GM23338 (cell line): ENCODE measurements at regions not wholly inside any gene's neighbourhood (a gene's known extent, or its start where the extent isn't known, plus 50 kb on each side); places are given as distances from the start of the nearest gene placed in this dataset.

Experiments used
- ATAC-seq: fragments of 200-7000 bp; cut with Tn5 transposase; 3 replicates; pipeline ENCODE4 v1.9.1; 2020
- DNase-seq: peaks from one replicate; pipeline ENCODE4 v3.0.0-alpha.2; 2015; ENCODE audit warnings: low spot score
- H2AFZ ChIP-seq: fragments of 200-600 bp; sonication (generic); 2 replicates; pipeline ENCODE4 v1.8.0; 2016; ENCODE audit warnings: antibody characterized with exemption, mild to moderate bottlenecking, moderate library complexity
- H3F3A ChIP-seq: fragments of 200-600 bp; sonication (generic); replicated peaks from 2 replicates; pipeline ENCODE4 v1.8.0; 2017; ENCODE audit warnings: antibody characterized with exemption, mixed run types, low read depth
- H3K27ac ChIP-seq: fragments of 200-600 bp; sonication (generic); 2 replicates; pipeline ENCODE4 v1.6.1; 2016; ENCODE audit warnings: low read depth
- H3K27me3 ChIP-seq: fragments of 200-600 bp; sonication (generic); 2 replicates; pipeline ENCODE4 v1.8.0; 2016; ENCODE audit warnings: mild to moderate bottlenecking, mixed run types, moderate library complexity; ENCODE audit not compliant: insufficient read depth
- H3K36me3 ChIP-seq: fragments of 200-600 bp; sonication (generic); 2 replicates; pipeline ENCODE4 v1.8.0; 2016; ENCODE audit warnings: mild to moderate bottlenecking; ENCODE audit not compliant: insufficient read depth
- H3K4me1 ChIP-seq: fragments of 200-600 bp; sonication (generic); 2 replicates; pipeline ENCODE4 v1.8.0; 2016; ENCODE audit warnings: mild to moderate bottlenecking, moderate library complexity; ENCODE audit not compliant: insufficient read depth
- H3K4me2 ChIP-seq: fragments of 200-600 bp; sonication (generic); 2 replicates; pipeline ENCODE4 v1.7.1; 2017; ENCODE audit warnings: mixed run types
- H3K4me3 ChIP-seq: fragments of 200-600 bp; sonication (generic); 2 replicates; pipeline ENCODE4 v1.6.1; 2016; ENCODE audit warnings: mixed run types
- H3K79me2 ChIP-seq: fragments of 200-600 bp; sonication (generic); replicated peaks from 2 replicates; pipeline ENCODE4 v1.8.0; 2017; ENCODE audit warnings: mild to moderate bottlenecking; ENCODE audit not compliant: insufficient read depth
- H3K9me2 ChIP-seq: fragments of 200-600 bp; sonication (generic); 2 replicates; pipeline ENCODE4 v1.8.0; 2017; ENCODE audit not compliant: insufficient read depth
- H4K20me1 ChIP-seq: fragments of 200-600 bp; sonication (generic); replicated peaks from 2 replicates; pipeline ENCODE4 v1.8.0; 2017; ENCODE audit warnings: mild to moderate bottlenecking; ENCODE audit not compliant: insufficient read depth
- H3K27ac Mint-ChIP-seq: 2 replicates; pipeline ENCODE4 v1.8.0; 2020; ENCODE audit warnings: inconsistent platforms, mild to moderate bottlenecking, moderate library complexity, mixed read lengths
- H3K27me3 Mint-ChIP-seq: 3 replicates; pipeline ENCODE4 v1.8.0; 2022; ENCODE audit warnings: low read depth, mild to moderate bottlenecking, moderate library complexity, mixed read lengths, inconsistent platforms; ENCODE audit not compliant: insufficient read depth, poor library complexity
- H3K36me3 Mint-ChIP-seq: 3 replicates; pipeline ENCODE4 v1.8.0; 2021; ENCODE audit warnings: low read depth, mild to moderate bottlenecking, inconsistent platforms, moderate library complexity, mixed read lengths
- H3K4me1 Mint-ChIP-seq: 3 replicates; pipeline ENCODE4 v1.8.0; 2020; ENCODE audit warnings: mild to moderate bottlenecking, inconsistent platforms, mixed read lengths
- H3K4me3 Mint-ChIP-seq: 3 replicates; pipeline ENCODE4 v1.8.0; 2021; ENCODE audit warnings: moderate library complexity, mild to moderate bottlenecking, inconsistent platforms, mixed read lengths
- H3K9me3 Mint-ChIP-seq: 3 replicates; pipeline ENCODE4 v1.8.0; 2020; ENCODE audit warnings: moderate library complexity, mild to moderate bottlenecking, inconsistent platforms, mixed read lengths
- CTCF ChIP-seq, 2 experiments: fragments of 200-600 bp in 1 of 2; sonication (generic) in 1 of 2; conservative IDR thresholded peaks; 2 replicates each; pipeline versions ENCODE4 v1.5.1 to v1.6.1; 2016 to 2017; ENCODE audit warnings: antibody characterized with exemption in 2 of 2, low read depth in 2 of 2, mild to moderate bottlenecking in 2 of 2, moderate library complexity in 1 of 2
- ETS1 ChIP-seq: IDR thresholded peaks from 2 replicates; pipeline ENCODE4 v1.6.1; 2016; ENCODE audit warnings: antibody characterized with exemption
- EZH2 ChIP-seq: fragments of 200-600 bp; sonication (generic); IDR thresholded peaks from one replicate; pipeline ENCODE4 v1.8.0; 2017; ENCODE audit warnings: antibody characterized with exemption, mild to moderate bottlenecking, low read depth; ENCODE audit not compliant: unreplicated experiment
- EZH2phosphoT487 ChIP-seq: fragments of 200-600 bp; sonication (generic); IDR thresholded peaks from one replicate; pipeline ENCODE4 v1.8.1; 2018; ENCODE audit warnings: antibody characterized with exemption; ENCODE audit not compliant: unreplicated experiment
- NANOG ChIP-seq: IDR thresholded peaks from 2 replicates; pipeline ENCODE4 v1.6.1; 2016; ENCODE audit warnings: antibody characterized with exemption, borderline replicate concordance
- STAT1 ChIP-seq: IDR thresholded peaks from one replicate; pipeline ENCODE4 v1.6.1; 2016; ENCODE audit warnings: antibody characterized with exemption; ENCODE audit not compliant: unreplicated experiment
- ZNF114 ChIP-seq: fragments of 250-450 bp; sonication (Bioruptor Pico); IDR thresholded peaks from 2 replicates; pipeline ENCODE4 v1.5.0; 2020; ENCODE audit warnings: mild to moderate bottlenecking, moderate library complexity
- ZNF331 ChIP-seq: fragments of 250-450 bp; sonication (Bioruptor Pico); IDR thresholded peaks from 2 replicates; pipeline ENCODE4 v1.5.0; 2020; ENCODE audit warnings: low read depth, mild to moderate bottlenecking, moderate library complexity
- ZNF462 ChIP-seq: fragments of 250-450 bp; sonication (Bioruptor Pico); IDR thresholded peaks from 2 replicates; pipeline ENCODE4 v1.5.0; 2020; ENCODE audit warnings: mild to moderate bottlenecking, moderate library complexity

GRCh38 chr7:24381894-24382505 lies 98.0 kb downstream of the NPY start:
- Histone ChIP-seq H3K9me2 (peaks cover 8% of the 10 kb centered on the region; the same call in 1 of the 2 replicates), H3K27me3 (no peaks in the 10 kb centered on the region), H3K4me2 (no peak overlapping the region), H4K20me1 (no peaks in the 10 kb centered on the region), H3K4me3 (no peak overlapping the region), H3K27ac (no peak overlapping the region), H3K36me3 (0 out of 2 replicates have a peak, but pooled peaks cover 6% of the 10 kb centered on the region), H3K79me2 (no peaks in the 10 kb centered on the region; the same call in none of the 2 replicates), H3K4me1 (peaks cover 62% of the 10 kb centered on the region), H3F3A (no peaks in the 10 kb centered on the region), H2AFZ (no peak overlapping the region)
- DNase-seq (peak; percentile 59), ATAC-seq (peak; percentile 70)
- Mint-ChIP-seq H3K27me3 (peaks cover 3% of the 10 kb centered on the region), H3K4me1 (peaks cover 54% of the 10 kb centered on the region), H3K9me3 (peaks cover 18% of the 10 kb centered on the region; the same call in 2 of the 3 replicates), H3K4me3 (no peak overlapping the region), H3K27ac (peak overlapping the region; percentile 42), H3K36me3 (peaks cover 35% of the 10 kb centered on the region)
- TF ChIP-seq STAT1 (no peak), ETS1 (no peak), CTCF (conservative IDR thresholded peaks at IDR 0.05; ENCODE audit: low read depth in 2 of 2) (peak; percentile 59 to 68), NANOG (no peak), EZH2phosphoT487 (no peak), EZH2 (no peak)

GRCh38 chr7:24383055-24383454 lies 99.1 kb downstream of the NPY start:
- Mint-ChIP-seq H3K4me1 (peaks cover 56% of the 10 kb centered on the region), H3K27me3 (peaks cover 3% of the 10 kb centered on the region), H3K36me3 (peaks cover 40% of the 10 kb centered on the region), H3K27ac (no peak overlapping the region), H3K4me3 (no peak overlapping the region), H3K9me3 (peaks cover 18% of the 10 kb centered on the region; the same call in 2 of the 3 replicates)
- Histone ChIP-seq H3K4me1 (peaks cover 62% of the 10 kb centered on the region), H3K4me2 (no peak overlapping the region), H3K9me2 (peaks cover 3% of the 10 kb centered on the region; the same call in 1 of the 2 replicates), H4K20me1 (no peaks in the 10 kb centered on the region), H3K36me3 (0 out of 2 replicates have a peak, but pooled peaks cover 6% of the 10 kb centered on the region), H3K27me3 (no peaks in the 10 kb centered on the region), H2AFZ (no peak overlapping the region), H3K4me3 (no peak overlapping the region), H3K79me2 (peaks cover 4% of the 10 kb centered on the region), H3K27ac (no peak overlapping the region), H3F3A (no peaks in the 10 kb centered on the region)
- ATAC-seq (no peak), DNase-seq (no peak)
- TF ChIP-seq NANOG: no peak
- TF ChIP-seq STAT1: no peak
- TF ChIP-seq ZNF331 (CRISPR knock-in tag): no peak
- no peak for TF ChIP-seq ZNF462 (CRISPR knock-in tag)
- no peak for TF ChIP-seq CTCF (conservative IDR thresholded peaks at IDR 0.05; ENCODE audit: low read depth in 2 of 2)
- TF ChIP-seq EZH2: no peak
- no peak for TF ChIP-seq ZNF114 (CRISPR knock-in tag)
